Fibroblast of lung (primary cell): ENCODE measurements at regions not wholly inside any gene's neighbourhood (a gene's known extent, or its start where the extent isn't known, plus 50 kb on each side); places are given as distances from the start of the nearest gene placed in this dataset.

Experiments
- DNase-seq, 2 donors: peaks; one replicate each; pipeline versions ENCODE4 v3.0.0 to v3.0.0-alpha.2; 2010; ENCODE audit warnings: low read depth in 2 of 2
- H2AFZ ChIP-seq: 2 replicates; pipeline ENCODE4 v1.5.1; 2012; ENCODE audit warnings: low read length, control low read depth, inconsistent platforms
- H3K27ac ChIP-seq: 2 replicates; pipeline ENCODE4 v1.5.1; 2011; ENCODE audit warnings: low read length, control low read depth; ENCODE audit not compliant: insufficient read depth
- H3K27me3 ChIP-seq: 2 replicates; pipeline ENCODE4 v1.5.1; 2011; ENCODE audit warnings: mild to moderate bottlenecking, low read length; ENCODE audit not compliant: control insufficient read depth, insufficient read depth
- H3K36me3 ChIP-seq: 2 replicates; pipeline ENCODE4 v1.5.1; 2011; ENCODE audit warnings: low read length; ENCODE audit not compliant: control insufficient read depth, insufficient read depth
- H3K4me1 ChIP-seq: 2 replicates; pipeline ENCODE4 v1.5.1; 2011; ENCODE audit warnings: low read length; ENCODE audit not compliant: control insufficient read depth, insufficient read depth; ENCODE audit errors: extremely low read depth
- H3K4me2 ChIP-seq: 2 replicates; pipeline ENCODE4 v1.5.1; 2011; ENCODE audit warnings: low read length, control low read depth; ENCODE audit not compliant: insufficient read depth; ENCODE audit errors: extremely low read depth
- H3K4me3 ChIP-seq, 4 experiments: fragments of 200-600 bp in 1 of 4; sonication (generic) in 1 of 4; replicated peaks in 1 of 4; 2 replicates each; pipeline ENCODE4 v1.5.1; 2011 to 2016; ENCODE audit warnings: low read length in 4 of 4, low read depth in 3 of 4, mild to moderate bottlenecking in 3 of 4, control low read depth in 2 of 4, inconsistent platforms in 1 of 4, mixed read lengths in 1 of 4; ENCODE audit not compliant: insufficient read depth in 1 of 4; ENCODE audit errors: control extremely low read depth in 1 of 4
- H3K79me2 ChIP-seq: 2 replicates; pipeline ENCODE4 v1.5.1; 2012; ENCODE audit warnings: mild to moderate bottlenecking, low read length, inconsistent platforms; ENCODE audit not compliant: control insufficient read depth, insufficient read depth
- H3K9ac ChIP-seq: 2 replicates; pipeline ENCODE4 v1.5.1; 2011; ENCODE audit warnings: mild to moderate bottlenecking, low read length, control low read depth; ENCODE audit not compliant: insufficient read depth
- H3K9me3 ChIP-seq: 2 replicates; pipeline ENCODE4 v1.5.1; 2012; ENCODE audit warnings: low read depth, low read length; ENCODE audit not compliant: control insufficient read depth, insufficient read depth
- H4K20me1 ChIP-seq: 2 replicates; pipeline ENCODE4 v1.5.1; 2011; ENCODE audit warnings: low read length; ENCODE audit not compliant: control insufficient read depth, insufficient read depth; ENCODE audit errors: extremely low read depth
- EZH2 ChIP-seq: IDR thresholded peaks from 2 replicates; pipeline ENCODE4 v1.5.1; 2012; ENCODE audit warnings: low read length, control low read depth, mild to moderate bottlenecking; ENCODE audit errors: missing control alignments
- TF ChIP-seq, protein P1 (sequence below), 2 donors: IDR thresholded peaks in 1 of 2; conservative IDR thresholded peaks in 1 of 2; 1 replicate in 1 of 2; 2 replicates in 1 of 2; pipeline ENCODE4 v1.5.1; 2011 to 2012; ENCODE audit warnings: low read length in 2 of 2, control low read depth in 1 of 2, inconsistent platforms in 1 of 2, low read depth in 1 of 2, mild to moderate bottlenecking in 1 of 2

DNA sequence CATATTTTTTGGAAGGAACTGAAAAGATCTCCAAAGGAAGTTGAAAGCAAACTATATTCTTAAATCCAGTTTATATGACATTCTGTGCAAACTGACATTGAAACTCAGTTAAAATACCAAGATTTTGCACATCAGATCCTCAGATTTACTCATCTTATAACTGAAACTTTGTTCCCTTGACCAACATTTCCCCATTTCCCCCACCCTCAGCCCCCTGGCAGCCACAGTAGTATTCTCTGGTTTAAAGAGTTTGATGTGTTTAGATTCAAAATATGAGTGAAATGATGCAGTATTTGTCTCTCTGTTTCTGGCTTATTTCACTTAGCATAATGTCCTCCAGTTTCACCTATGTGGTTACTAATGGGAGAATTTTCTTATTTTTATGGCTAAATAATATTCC lies 99.2 kb upstream of the ITGA4 start:
- DNase-seq = no peak

DNA sequence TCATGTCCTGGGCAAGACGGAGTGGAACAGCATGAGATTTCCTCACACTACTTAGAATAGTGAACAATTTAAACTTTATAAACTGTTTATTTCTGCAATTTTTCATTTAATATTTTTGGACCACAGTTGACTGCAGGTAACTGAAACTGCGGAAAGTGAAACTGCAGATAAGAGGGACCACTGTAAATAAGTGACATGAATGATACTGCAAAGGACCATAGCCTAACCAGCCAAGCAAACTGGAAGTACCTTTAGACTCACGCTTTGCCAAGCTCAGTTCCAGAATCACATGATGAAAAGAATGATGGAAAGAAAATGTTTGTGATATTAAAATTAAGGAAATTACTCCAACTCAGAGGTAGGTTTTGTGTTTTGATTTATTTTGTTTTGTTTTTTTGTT lies 94.6 kb upstream of the ITGA4 start:
- Histone ChIP-seq H3K27ac (no peak overlapping the region), H3K27me3 (no peaks in the 10 kb centered on the region), H3K9ac (no peak overlapping the region), H4K20me1 (no peaks in the 10 kb centered on the region), H3K9me3 (no peaks in the 10 kb centered on the region), H3K36me3 (no peaks in the 10 kb centered on the region), H3K4me2 (no peak overlapping the region), H3K79me2 (no peaks in the 10 kb centered on the region), H3K4me3 (no peak overlapping the region), H2AFZ (no peak overlapping the region), H3K4me1 (no peaks in the 10 kb centered on the region)
- no peak for TF ChIP-seq EZH2
- TF ChIP-seq, protein P1, sequence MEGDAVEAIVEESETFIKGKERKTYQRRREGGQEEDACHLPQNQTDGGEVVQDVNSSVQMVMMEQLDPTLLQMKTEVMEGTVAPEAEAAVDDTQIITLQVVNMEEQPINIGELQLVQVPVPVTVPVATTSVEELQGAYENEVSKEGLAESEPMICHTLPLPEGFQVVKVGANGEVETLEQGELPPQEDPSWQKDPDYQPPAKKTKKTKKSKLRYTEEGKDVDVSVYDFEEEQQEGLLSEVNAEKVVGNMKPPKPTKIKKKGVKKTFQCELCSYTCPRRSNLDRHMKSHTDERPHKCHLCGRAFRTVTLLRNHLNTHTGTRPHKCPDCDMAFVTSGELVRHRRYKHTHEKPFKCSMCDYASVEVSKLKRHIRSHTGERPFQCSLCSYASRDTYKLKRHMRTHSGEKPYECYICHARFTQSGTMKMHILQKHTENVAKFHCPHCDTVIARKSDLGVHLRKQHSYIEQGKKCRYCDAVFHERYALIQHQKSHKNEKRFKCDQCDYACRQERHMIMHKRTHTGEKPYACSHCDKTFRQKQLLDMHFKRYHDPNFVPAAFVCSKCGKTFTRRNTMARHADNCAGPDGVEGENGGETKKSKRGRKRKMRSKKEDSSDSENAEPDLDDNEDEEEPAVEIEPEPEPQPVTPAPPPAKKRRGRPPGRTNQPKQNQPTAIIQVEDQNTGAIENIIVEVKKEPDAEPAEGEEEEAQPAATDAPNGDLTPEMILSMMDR (conservative IDR thresholded peaks at IDR 0.05 in 1 of 2, IDR thresholded peaks at IDR 0.05 in 1 of 2; ENCODE audit: low read depth in 1 of 2, low read length in 2 of 2) = no peak
- DNase-seq = no peak

More for the DNA sequence above, 99.2 kb upstream of the ITGA4 start:
- Histone ChIP-seq H3K36me3 (no peaks in the 10 kb centered on the region), H3K79me2 (no peaks in the 10 kb centered on the region), H3K27me3 (no peaks in the 10 kb centered on the region), H3K4me2 (no peak overlapping the region), H3K9me3 (no peaks in the 10 kb centered on the region), H4K20me1 (no peaks in the 10 kb centered on the region), H3K27ac (no peak overlapping the region), H3K4me1 (no peaks in the 10 kb centered on the region), H2AFZ (no peak overlapping the region), H3K4me3 (no peak overlapping the region), H3K9ac (no peak overlapping the region)
- TF ChIP-seq EZH2 = no peak

DNA sequence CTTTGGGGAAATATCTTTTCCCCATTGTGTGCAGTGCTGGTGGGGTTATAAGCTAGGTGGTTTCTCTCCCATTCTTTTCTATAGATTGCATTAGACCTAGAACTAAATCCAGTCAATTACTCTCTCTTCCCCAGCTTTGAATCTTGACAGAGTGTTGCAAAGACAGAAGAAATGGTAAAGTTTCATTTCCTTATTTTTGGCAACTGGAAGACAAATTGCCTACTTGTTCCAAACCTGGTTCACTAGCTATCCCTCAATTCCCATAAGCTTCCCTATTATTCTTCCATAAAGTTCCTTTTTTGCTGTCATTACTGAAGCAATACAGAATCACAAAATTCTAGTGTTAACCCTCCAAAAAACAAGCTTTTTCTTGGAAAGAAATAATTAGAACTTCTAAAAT lies 94.0 kb upstream of the ITGA4 start:
- H3K9ac ChIP-seq = no peak overlapping the region
- TF ChIP-seq EZH2 = no peak
- TF ChIP-seq, protein P1 (conservative IDR thresholded peaks at IDR 0.05 in 1 of 2, IDR thresholded peaks at IDR 0.05 in 1 of 2; ENCODE audit: low read depth in 1 of 2, low read length in 2 of 2) = no peak
- H2AFZ ChIP-seq = no peak overlapping the region
- H3K27ac ChIP-seq = no peak overlapping the region
- no peak overlapping the region for H3K4me2 ChIP-seq
- H3K36me3 ChIP-seq = no peaks in the 10 kb centered on the region
- H3K9me3 ChIP-seq = no peaks in the 10 kb centered on the region
- no peaks in the 10 kb centered on the region for H3K4me1 ChIP-seq
- no peaks in the 10 kb centered on the region for H3K27me3 ChIP-seq
- no peak overlapping the region for H3K4me3 ChIP-seq
- H4K20me1 ChIP-seq = no peaks in the 10 kb centered on the region
- no peak for DNase-seq
- H3K79me2 ChIP-seq = no peaks in the 10 kb centered on the region
